ENCODE measurements at regions not wholly inside any gene's neighbourhood (a gene's known extent, or its start where the extent isn't known, plus 50 kb on each side); places are given as distances from the start of the nearest gene placed in this dataset.

DNA sequence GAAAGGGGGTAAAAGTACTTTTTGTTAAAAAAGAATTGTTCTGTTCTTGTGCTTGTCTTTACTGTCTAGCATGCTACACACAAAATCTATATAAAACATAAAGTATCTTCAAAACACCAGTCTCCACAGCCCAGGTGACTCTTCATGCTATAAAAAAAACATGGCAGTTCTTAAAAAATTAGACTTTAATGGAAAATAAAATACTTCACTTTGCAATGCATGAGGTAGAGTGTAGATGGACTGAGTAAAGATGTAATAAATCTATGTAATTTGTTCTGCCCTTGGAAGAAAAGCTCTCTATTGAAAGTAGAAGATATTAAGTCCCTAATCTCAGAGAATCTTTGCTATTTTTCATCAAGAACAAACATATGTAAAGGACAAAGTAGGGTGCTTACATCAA, 425.4 kb downstream of the NOVA1 start:
- Histone ChIP-seq H2AFZ (ENCODE audit: low read depth, low read length, poor library complexity, severe bottlenecking) (no peak overlapping the region), H3K9ac (ENCODE audit: low read length) (no peak overlapping the region), H3K27ac (ENCODE audit: low read depth, low read length) (no peak overlapping the region), H3K9me2 (ENCODE audit: insufficient read depth) (no peaks in the 10 kb centered on the region), H3K4me1 (ENCODE audit: control insufficient read depth in 1 of 2, insufficient read depth in 2 of 2, low read length in 2 of 2) (no peaks in the 10 kb centered on the region), H3K4me3 (replicated peaks in 1 of 2; ENCODE audit: low read depth in 1 of 2, low read length in 2 of 2) (no peak overlapping the region), H4K20me1 (ENCODE audit: insufficient read depth) (no peaks in the 10 kb centered on the region), H3K79me2 (ENCODE audit: insufficient read depth, low read length) (no peaks in the 10 kb centered on the region), H3K36me3 (ENCODE audit: control insufficient read depth in 1 of 2, insufficient read depth in 2 of 2, low read length in 2 of 2) (no peaks in the 10 kb centered on the region), H3K9me3 (ENCODE audit: control insufficient read depth in 1 of 2, insufficient read depth in 1 of 2, low read depth in 1 of 2, low read length in 2 of 2) (peaks cover 22 to 34% of the 10 kb centered on the region in 2 experiments; a peak in 3 of 4 replicates), H3K4me2 (ENCODE audit: low read length) (no peak overlapping the region), H3K27me3 (ENCODE audit: insufficient read depth, low read length) (no peaks in the 10 kb centered on the region)
- intact Hi-C loops (cut with micrococcal nuclease): no loop called here
- POLR2A ChIA-PET: no interaction called here
- TF ChIP-seq ZNF274 (IDR thresholded peaks at IDR 0.05; ENCODE audit: low read depth, low read length) (no peak), EZH2 (IDR thresholded peaks at IDR 0.05) (no peak), ELF1 (IDR thresholded peaks at IDR 0.05; ENCODE audit: borderline replicate concordance, low read depth) (no peak), JUND (IDR thresholded peaks at IDR 0.05) (no peak), POLR2AphosphoS5 (IDR thresholded peaks at IDR 0.05; ENCODE audit: low read depth, low read length) (no peak), SP1 (IDR thresholded peaks at IDR 0.05; ENCODE audit: low read depth) (no peak), ZFX (IDR thresholded peaks at IDR 0.05) (no peak)
- TF ChIP-seq, protein P1, sequence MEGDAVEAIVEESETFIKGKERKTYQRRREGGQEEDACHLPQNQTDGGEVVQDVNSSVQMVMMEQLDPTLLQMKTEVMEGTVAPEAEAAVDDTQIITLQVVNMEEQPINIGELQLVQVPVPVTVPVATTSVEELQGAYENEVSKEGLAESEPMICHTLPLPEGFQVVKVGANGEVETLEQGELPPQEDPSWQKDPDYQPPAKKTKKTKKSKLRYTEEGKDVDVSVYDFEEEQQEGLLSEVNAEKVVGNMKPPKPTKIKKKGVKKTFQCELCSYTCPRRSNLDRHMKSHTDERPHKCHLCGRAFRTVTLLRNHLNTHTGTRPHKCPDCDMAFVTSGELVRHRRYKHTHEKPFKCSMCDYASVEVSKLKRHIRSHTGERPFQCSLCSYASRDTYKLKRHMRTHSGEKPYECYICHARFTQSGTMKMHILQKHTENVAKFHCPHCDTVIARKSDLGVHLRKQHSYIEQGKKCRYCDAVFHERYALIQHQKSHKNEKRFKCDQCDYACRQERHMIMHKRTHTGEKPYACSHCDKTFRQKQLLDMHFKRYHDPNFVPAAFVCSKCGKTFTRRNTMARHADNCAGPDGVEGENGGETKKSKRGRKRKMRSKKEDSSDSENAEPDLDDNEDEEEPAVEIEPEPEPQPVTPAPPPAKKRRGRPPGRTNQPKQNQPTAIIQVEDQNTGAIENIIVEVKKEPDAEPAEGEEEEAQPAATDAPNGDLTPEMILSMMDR (IDR thresholded peaks at IDR 0.05 in 2 of 3, conservative IDR thresholded peaks at IDR 0.05 in 1 of 3; ENCODE audit: borderline replicate concordance in 1 of 3, insufficient read depth in 1 of 3, low read depth in 2 of 3, low read length in 2 of 3): no peak
- CTCF ChIA-PET: no interaction called here
- DNase-seq (ENCODE audit: low read depth, low spot score): no peak
- RAD21 ChIA-PET (ENCODE audit: low non-redundant PET in 1 of 2, low total read pairs in 2 of 2, uncharacterized antibody in 2 of 2, unreplicated experiment in 2 of 2): no interaction called here
- no TSS peak for BruUV-seq (replicated peaks)
- ATAC-seq: no peak

DNA sequence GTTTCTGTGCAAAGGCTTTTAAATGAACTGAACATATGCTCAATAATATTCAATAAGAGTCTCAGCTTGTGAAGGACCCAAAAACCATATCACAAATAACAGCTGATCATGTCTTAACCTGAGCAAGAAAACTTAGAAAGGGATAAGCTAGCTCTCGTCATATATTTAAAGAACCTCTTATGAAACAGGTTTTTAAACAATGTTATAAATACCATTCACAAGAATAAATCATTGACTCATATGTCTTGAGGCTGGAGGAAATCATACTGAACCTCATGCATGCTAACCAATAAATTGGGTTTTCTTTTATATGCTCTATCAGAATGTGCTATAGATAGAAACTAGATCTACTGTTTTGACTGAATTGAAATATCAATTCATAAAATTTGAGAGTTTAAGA, 426.9 kb downstream of the NOVA1 start:
- Histone ChIP-seq H3K79me2 (ENCODE audit: insufficient read depth, low read length) (no peaks in the 10 kb centered on the region), H3K9me2 (ENCODE audit: insufficient read depth) (no peaks in the 10 kb centered on the region), H3K4me3 (replicated peaks in 1 of 2; ENCODE audit: low read depth in 1 of 2, low read length in 2 of 2) (no peak overlapping the region), H3K27me3 (ENCODE audit: insufficient read depth, low read length) (no peaks in the 10 kb centered on the region), H3K4me1 (ENCODE audit: control insufficient read depth in 1 of 2, insufficient read depth in 2 of 2, low read length in 2 of 2) (no peaks in the 10 kb centered on the region), H3K9ac (ENCODE audit: low read length) (no peak overlapping the region), H3K36me3 (ENCODE audit: control insufficient read depth in 1 of 2, insufficient read depth in 2 of 2, low read length in 2 of 2) (no peaks in the 10 kb centered on the region), H3K27ac (ENCODE audit: low read depth, low read length) (no peak overlapping the region), H3K9me3 (ENCODE audit: control insufficient read depth in 1 of 2, insufficient read depth in 1 of 2, low read depth in 1 of 2, low read length in 2 of 2) (peaks cover 26 to 35% of the 10 kb centered on the region in 2 experiments; a peak in 3 of 4 replicates), H3K4me2 (ENCODE audit: low read length) (no peak overlapping the region), H2AFZ (ENCODE audit: low read depth, low read length, poor library complexity, severe bottlenecking) (no peak overlapping the region), H4K20me1 (ENCODE audit: insufficient read depth) (no peaks in the 10 kb centered on the region)
- CTCF ChIA-PET: no interaction called here
- no peak for ATAC-seq
- RAD21 ChIA-PET (ENCODE audit: low non-redundant PET in 1 of 2, low total read pairs in 2 of 2, uncharacterized antibody in 2 of 2, unreplicated experiment in 2 of 2): no interaction called here
- no peak for DNase-seq (ENCODE audit: low read depth, low spot score)
- BruUV-seq (replicated peaks): no TSS peak
- POLR2A ChIA-PET: no interaction called here
- intact Hi-C loops (cut with micrococcal nuclease): no loop called here
- TF ChIP-seq TCF7L2 (IDR thresholded peaks at IDR 0.05; ENCODE audit: borderline replicate concordance, extremely low read depth, insufficient read depth, insufficient read length) (no peak), POLR2A (IDR thresholded peaks at IDR 0.05; ENCODE audit: borderline replicate concordance, extremely low read depth, insufficient read depth, insufficient read length) (no peak), JUND (IDR thresholded peaks at IDR 0.05) (no peak), POLR2AphosphoS5 (IDR thresholded peaks at IDR 0.05; ENCODE audit: low read depth, low read length) (no peak), ZNF274 (IDR thresholded peaks at IDR 0.05; ENCODE audit: low read depth, low read length) (no peak), RAD21 (IDR thresholded peaks at IDR 0.05; ENCODE audit: low read depth) (no peak), CEBPB (IDR thresholded peaks at IDR 0.05; ENCODE audit: low read depth) (no peak)
- TF ChIP-seq, protein P2, sequence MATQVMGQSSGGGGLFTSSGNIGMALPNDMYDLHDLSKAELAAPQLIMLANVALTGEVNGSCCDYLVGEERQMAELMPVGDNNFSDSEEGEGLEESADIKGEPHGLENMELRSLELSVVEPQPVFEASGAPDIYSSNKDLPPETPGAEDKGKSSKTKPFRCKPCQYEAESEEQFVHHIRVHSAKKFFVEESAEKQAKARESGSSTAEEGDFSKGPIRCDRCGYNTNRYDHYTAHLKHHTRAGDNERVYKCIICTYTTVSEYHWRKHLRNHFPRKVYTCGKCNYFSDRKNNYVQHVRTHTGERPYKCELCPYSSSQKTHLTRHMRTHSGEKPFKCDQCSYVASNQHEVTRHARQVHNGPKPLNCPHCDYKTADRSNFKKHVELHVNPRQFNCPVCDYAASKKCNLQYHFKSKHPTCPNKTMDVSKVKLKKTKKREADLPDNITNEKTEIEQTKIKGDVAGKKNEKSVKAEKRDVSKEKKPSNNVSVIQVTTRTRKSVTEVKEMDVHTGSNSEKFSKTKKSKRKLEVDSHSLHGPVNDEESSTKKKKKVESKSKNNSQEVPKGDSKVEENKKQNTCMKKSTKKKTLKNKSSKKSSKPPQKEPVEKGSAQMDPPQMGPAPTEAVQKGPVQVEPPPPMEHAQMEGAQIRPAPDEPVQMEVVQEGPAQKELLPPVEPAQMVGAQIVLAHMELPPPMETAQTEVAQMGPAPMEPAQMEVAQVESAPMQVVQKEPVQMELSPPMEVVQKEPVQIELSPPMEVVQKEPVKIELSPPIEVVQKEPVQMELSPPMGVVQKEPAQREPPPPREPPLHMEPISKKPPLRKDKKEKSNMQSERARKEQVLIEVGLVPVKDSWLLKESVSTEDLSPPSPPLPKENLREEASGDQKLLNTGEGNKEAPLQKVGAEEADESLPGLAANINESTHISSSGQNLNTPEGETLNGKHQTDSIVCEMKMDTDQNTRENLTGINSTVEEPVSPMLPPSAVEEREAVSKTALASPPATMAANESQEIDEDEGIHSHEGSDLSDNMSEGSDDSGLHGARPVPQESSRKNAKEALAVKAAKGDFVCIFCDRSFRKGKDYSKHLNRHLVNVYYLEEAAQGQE (IDR thresholded peaks at IDR 0.05; ENCODE audit: low read depth): no peak
- TF ChIP-seq, protein P3, sequence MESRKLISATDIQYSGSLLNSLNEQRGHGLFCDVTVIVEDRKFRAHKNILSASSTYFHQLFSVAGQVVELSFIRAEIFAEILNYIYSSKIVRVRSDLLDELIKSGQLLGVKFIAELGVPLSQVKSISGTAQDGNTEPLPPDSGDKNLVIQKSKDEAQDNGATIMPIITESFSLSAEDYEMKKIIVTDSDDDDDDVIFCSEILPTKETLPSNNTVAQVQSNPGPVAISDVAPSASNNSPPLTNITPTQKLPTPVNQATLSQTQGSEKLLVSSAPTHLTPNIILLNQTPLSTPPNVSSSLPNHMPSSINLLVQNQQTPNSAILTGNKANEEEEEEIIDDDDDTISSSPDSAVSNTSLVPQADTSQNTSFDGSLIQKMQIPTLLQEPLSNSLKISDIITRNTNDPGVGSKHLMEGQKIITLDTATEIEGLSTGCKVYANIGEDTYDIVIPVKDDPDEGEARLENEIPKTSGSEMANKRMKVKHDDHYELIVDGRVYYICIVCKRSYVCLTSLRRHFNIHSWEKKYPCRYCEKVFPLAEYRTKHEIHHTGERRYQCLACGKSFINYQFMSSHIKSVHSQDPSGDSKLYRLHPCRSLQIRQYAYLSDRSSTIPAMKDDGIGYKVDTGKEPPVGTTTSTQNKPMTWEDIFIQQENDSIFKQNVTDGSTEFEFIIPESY (IDR thresholded peaks at IDR 0.05; ENCODE audit: extremely low read depth, insufficient replicate concordance, low read length): no peak

All from HCT116 (cell line).